Mucosa of stomach (tissue), 1 donor: ENCODE measurements at regions not wholly inside any gene's neighbourhood (a gene's known extent, or its start where the extent isn't known, plus 50 kb on each side); places are given as distances from the start of the nearest gene placed in this dataset.

ENCODE experiments used
- H3K27me3 ChIP-seq: one replicate; pipeline ENCODE4 v1.7.0; 2013; ENCODE audit warnings: mild to moderate bottlenecking, low read length; ENCODE audit not compliant: control insufficient read depth, insufficient read depth
- H3K36me3 ChIP-seq: one replicate; pipeline ENCODE4 v1.7.0; 2013; ENCODE audit warnings: low read length; ENCODE audit not compliant: control insufficient read depth, insufficient read depth
- H3K4me1 ChIP-seq: one replicate; pipeline ENCODE4 v1.7.0; 2013; ENCODE audit warnings: mild to moderate bottlenecking, low read length; ENCODE audit not compliant: control insufficient read depth, insufficient read depth
- H3K4me3 ChIP-seq: one replicate; pipeline ENCODE4 v1.7.0; 2013; ENCODE audit warnings: low read length
- H3K9ac ChIP-seq: one replicate; pipeline ENCODE4 v1.7.0; 2013; ENCODE audit warnings: mild to moderate bottlenecking, low read length, moderate library complexity
- H3K9me3 ChIP-seq: one replicate; pipeline ENCODE4 v1.7.0; 2013; ENCODE audit warnings: mild to moderate bottlenecking, low read length, moderate library complexity; ENCODE audit not compliant: control insufficient read depth
- donor health status: Pancreatic carcinoma.

- no peaks in the 10 kb centered on the region for H3K27me3 ChIP-seq
- H3K4me3 ChIP-seq, result no peak overlapping the region
- no peaks in the 10 kb centered on the region for H3K36me3 ChIP-seq
- H3K9ac ChIP-seq, result no peak overlapping the region
- H3K4me1 ChIP-seq, result no peaks in the 10 kb centered on the region
- H3K9me3 ChIP-seq, result no peaks in the 10 kb centered on the region
Measured at GRCh38 chr10:111532139-111532538, 455.3 kb downstream of the ADRA2A start.

GRCh38 chr10:111539246-111539645 lies 462.4 kb downstream of the ADRA2A start:
- Histone ChIP-seq H3K27me3 (no peaks in the 10 kb centered on the region), H3K9me3 (no peaks in the 10 kb centered on the region), H3K4me1 (no peaks in the 10 kb centered on the region), H3K4me3 (no peak overlapping the region), H3K9ac (no peak overlapping the region), H3K36me3 (no peaks in the 10 kb centered on the region)

- H3K4me3 ChIP-seq, result no peak overlapping the region
- H3K9ac ChIP-seq, result no peak overlapping the region
- no peaks in the 10 kb centered on the region for H3K4me1 ChIP-seq
- H3K36me3 ChIP-seq, result no peaks in the 10 kb centered on the region
- no peaks in the 10 kb centered on the region for H3K27me3 ChIP-seq
- no peaks in the 10 kb centered on the region for H3K9me3 ChIP-seq
Measured at GRCh38 chr10:111543854-111544253, 467.0 kb downstream of the ADRA2A start.

- no peak overlapping the region for H3K9ac ChIP-seq
- H3K4me3 ChIP-seq, result no peak overlapping the region
- no peaks in the 10 kb centered on the region for H3K9me3 ChIP-seq
- no peaks in the 10 kb centered on the region for H3K36me3 ChIP-seq
- H3K27me3 ChIP-seq, result no peaks in the 10 kb centered on the region
- no peaks in the 10 kb centered on the region for H3K4me1 ChIP-seq
Measured at GRCh38 chr10:111545861-111546605, 469.2 kb downstream of the ADRA2A start.

GRCh38 chr10:111548084-111548726 lies 471.4 kb downstream of the ADRA2A start:
- no peaks in the 10 kb centered on the region for H3K27me3 ChIP-seq
- no peaks in the 10 kb centered on the region for H3K4me1 ChIP-seq
- H3K36me3 ChIP-seq, result no peaks in the 10 kb centered on the region
- H3K4me3 ChIP-seq, result no peak overlapping the region
- H3K9me3 ChIP-seq, result no peaks in the 10 kb centered on the region
- no peak overlapping the region for H3K9ac ChIP-seq

- no peaks in the 10 kb centered on the region for H3K27me3 ChIP-seq
- no peak overlapping the region for H3K4me3 ChIP-seq
- H3K4me1 ChIP-seq, result no peaks in the 10 kb centered on the region
- H3K9me3 ChIP-seq, result no peaks in the 10 kb centered on the region
- no peak overlapping the region for H3K9ac ChIP-seq
- H3K36me3 ChIP-seq, result no peaks in the 10 kb centered on the region
Measured at GRCh38 chr10:111551001-111551400, 474.2 kb downstream of the ADRA2A start.

- Histone ChIP-seq H3K4me1 (no peaks in the 10 kb centered on the region), H3K36me3 (no peaks in the 10 kb centered on the region), H3K9ac (no peak overlapping the region), H3K9me3 (no peaks in the 10 kb centered on the region), H3K4me3 (no peak overlapping the region), H3K27me3 (no peaks in the 10 kb centered on the region)
Measured at GRCh38 chr10:111556666-111557065, 479.8 kb downstream of the ADRA2A start.

GRCh38 chr10:111558211-111558610 lies 481.4 kb downstream of the ADRA2A start:
- Histone ChIP-seq H3K4me1 (no peaks in the 10 kb centered on the region), H3K27me3 (no peaks in the 10 kb centered on the region), H3K9ac (no peak overlapping the region), H3K9me3 (no peaks in the 10 kb centered on the region), H3K36me3 (no peaks in the 10 kb centered on the region), H3K4me3 (no peak overlapping the region)

GRCh38 chr10:111560027-111560426 lies 483.2 kb downstream of the ADRA2A start:
- Histone ChIP-seq H3K27me3 (no peaks in the 10 kb centered on the region), H3K9ac (no peak overlapping the region), H3K4me1 (no peaks in the 10 kb centered on the region), H3K4me3 (no peak overlapping the region), H3K9me3 (no peaks in the 10 kb centered on the region), H3K36me3 (no peaks in the 10 kb centered on the region)

- no peak overlapping the region for H3K4me3 ChIP-seq
- H3K9ac ChIP-seq, result no peak overlapping the region
- no peaks in the 10 kb centered on the region for H3K9me3 ChIP-seq
- H3K4me1 ChIP-seq, result no peaks in the 10 kb centered on the region
- H3K27me3 ChIP-seq, result no peaks in the 10 kb centered on the region
- no peaks in the 10 kb centered on the region for H3K36me3 ChIP-seq
Measured at GRCh38 chr10:111561124-111561523, 484.3 kb downstream of the ADRA2A start.

GRCh38 chr10:111565542-111565941 lies 488.7 kb downstream of the ADRA2A start:
- Histone ChIP-seq H3K27me3 (no peaks in the 10 kb centered on the region), H3K9me3 (no peaks in the 10 kb centered on the region), H3K36me3 (no peaks in the 10 kb centered on the region), H3K9ac (no peak overlapping the region), H3K4me1 (no peaks in the 10 kb centered on the region), H3K4me3 (no peak overlapping the region)

- no peaks in the 10 kb centered on the region for H3K36me3 ChIP-seq
Measured at GRCh38 chr10:111578076-111578475, 501.2 kb downstream of the ADRA2A start.

More at GRCh38 chr10:111578076-111578475, 501.2 kb downstream of the ADRA2A start:
- Histone ChIP-seq H3K4me1 (no peaks in the 10 kb centered on the region), H3K4me3 (no peak overlapping the region), H3K27me3 (no peaks in the 10 kb centered on the region), H3K9me3 (no peaks in the 10 kb centered on the region), H3K9ac (no peak overlapping the region)
